Hepatocyte (in vitro differentiated cells): ENCODE measurements at regions not wholly inside any gene's neighbourhood (a gene's known extent, or its start where the extent isn't known, plus 50 kb on each side); places are given as distances from the start of the nearest gene placed in this dataset.
"Not testable (repeated sequence)": the region's sequence is repeated elsewhere in the genome, so short reads cannot be mapped to it uniquely, and the experiment has no call there.

ENCODE experiments used
- DNase-seq: peaks from one replicate; pipeline ENCODE4 v3.0.0-alpha.2; 2016; ENCODE audit warnings: low spot score
- H2AFZ ChIP-seq: fragments of 200-600 bp; sonication (generic); 2 replicates; pipeline ENCODE4 v1.6.0; 2016; ENCODE audit warnings: antibody characterized with exemption, mild to moderate bottlenecking
- H3K27ac ChIP-seq: fragments of 200-600 bp; sonication (generic); 2 replicates; pipeline ENCODE4 v1.5.1; 2016; ENCODE audit warnings: mild to moderate bottlenecking
- H3K27me3 ChIP-seq: fragments of 200-600 bp; sonication (generic); 2 replicates; pipeline ENCODE4 v1.6.1; 2016
- H3K36me3 ChIP-seq: fragments of 200-600 bp; sonication (generic); replicated peaks from 2 replicates; pipeline ENCODE4 v1.5.1; 2016; ENCODE audit warnings: low read depth; ENCODE audit not compliant: insufficient read depth
- H3K4me1 ChIP-seq: fragments of 200-600 bp; sonication (generic); 2 replicates; pipeline ENCODE4 v1.5.1; 2016; ENCODE audit warnings: mild to moderate bottlenecking, moderate library complexity; ENCODE audit not compliant: insufficient read depth
- H3K4me2 ChIP-seq: fragments of 200-600 bp; sonication (generic); 2 replicates; pipeline ENCODE4 v1.6.0; 2016
- H3K4me3 ChIP-seq: fragments of 200-600 bp; sonication (generic); 2 replicates; pipeline ENCODE4 v1.5.1; 2016; ENCODE audit warnings: mild to moderate bottlenecking
- H3K79me2 ChIP-seq: fragments of 200-600 bp; sonication (generic); 2 replicates; pipeline ENCODE4 v1.6.0; 2017; ENCODE audit warnings: mild to moderate bottlenecking
- H3K9me2 ChIP-seq: fragments of 200-600 bp; sonication (generic); replicated peaks from 2 replicates; pipeline ENCODE4 v1.6.0; 2017; ENCODE audit warnings: mild to moderate bottlenecking; ENCODE audit not compliant: insufficient read depth
- H3K9me3 ChIP-seq: fragments of 200-600 bp; sonication (generic); 2 replicates; pipeline ENCODE4 v1.5.1; 2016; ENCODE audit warnings: low read depth, mild to moderate bottlenecking
- H4K20me1 ChIP-seq: fragments of 200-600 bp; sonication (generic); 2 replicates; pipeline ENCODE4 v1.6.0; 2016; ENCODE audit warnings: mild to moderate bottlenecking; ENCODE audit not compliant: insufficient read depth, poor library complexity, severe bottlenecking
- CTCF ChIP-seq: fragments of 200-600 bp; sonication (generic); IDR thresholded peaks from 2 replicates; pipeline ENCODE4 v1.5.1; 2016; ENCODE audit warnings: antibody characterized with exemption, mild to moderate bottlenecking; ENCODE audit not compliant: poor library complexity
- EZH2 ChIP-seq: fragments of 200-600 bp; sonication (generic); IDR thresholded peaks from 2 replicates; pipeline ENCODE4 v1.6.1; 2016; ENCODE audit warnings: antibody characterized with exemption, mild to moderate bottlenecking, borderline replicate concordance
- EZH2phosphoT487 ChIP-seq: fragments of 200-600 bp; sonication (generic); IDR thresholded peaks from one replicate; pipeline ENCODE4 v1.6.1; 2018; ENCODE audit warnings: antibody characterized with exemption, mild to moderate bottlenecking, low read depth, moderate library complexity; ENCODE audit not compliant: unreplicated experiment, severe bottlenecking
- WGBS: methylation state at CpG from one replicate; pipeline ENCODE4 v1.1.6; 2016; ENCODE audit warnings: low lambda C conversion rate; ENCODE audit errors: missing lambda C conversion rate; 5-methylcytosine and 5-hydroxymethylcytosine counted together

GRCh38 chr6:27825025-27825793 lies 87.0 kb downstream of the OR2B2 start:
- TF ChIP-seq EZH2: no peak
- TF ChIP-seq CTCF: no peak
- no peak for TF ChIP-seq EZH2phosphoT487
- H3K36me3 ChIP-seq: no peaks in the 10 kb centered on the region
- H3K4me1 ChIP-seq: peaks cover 8% of the 10 kb centered on the region
- H3K27me3 ChIP-seq: no peaks in the 10 kb centered on the region
- no peaks in the 10 kb centered on the region for H3K9me3 ChIP-seq
- H3K79me2 ChIP-seq: peaks cover 33% of the 10 kb centered on the region
- H3K9me2 ChIP-seq: no peaks in the 10 kb centered on the region
- H3K27ac ChIP-seq: peak overlapping the region; percentile 98
- no peaks in the 10 kb centered on the region for H4K20me1 ChIP-seq
- H3K4me3 ChIP-seq: peak overlapping the region; percentile 98
- no peak for DNase-seq
- H3K4me2 ChIP-seq: peak overlapping the region; percentile 77
- WGBS: 12% methylated on average over 7 of the region's 7 CpGs
- no peak overlapping the region for H2AFZ ChIP-seq

GRCh38 chr6:27824211-27825024 lies 87.8 kb downstream of the OR2B2 start:
- WGBS: under 1% methylated on average over 35 of the region's 53 CpGs
- Histone ChIP-seq H3K79me2 (peaks cover 27% of the 10 kb centered on the region), H3K4me3 (peak overlapping the region; percentile 98), H3K27ac (peak overlapping the region; percentile 98), H3K4me2 (peak overlapping the region; percentile 77)
- not testable (repeated sequence) for H3K9me3 ChIP-seq, H3K36me3 ChIP-seq, H3K27me3 ChIP-seq, H2AFZ ChIP-seq, H4K20me1 ChIP-seq, H3K4me1 ChIP-seq, H3K9me2 ChIP-seq
- peak; percentile 26 for DNase-seq

- Histone ChIP-seq H3K4me3 (peak overlapping the region; percentile 43), H3K79me2 (peaks cover 20% of the 10 kb centered on the region), H3K27ac (peak overlapping the region; percentile 90), H2AFZ (peak overlapping the region; percentile 77), H3K4me2 (peak overlapping the region; percentile 68)
- peak; percentile 68 for DNase-seq
- H3K27me3 ChIP-seq, H3K9me2 ChIP-seq, H4K20me1 ChIP-seq, H3K36me3 ChIP-seq, H3K9me3 ChIP-seq, H3K4me1 ChIP-seq: not testable (repeated sequence)
- 3% methylated on average over 25 of the region's 31 CpGs for WGBS
Measured at GRCh38 chr6:27823714-27824210, 88.4 kb downstream of the OR2B2 start.

- H3K4me2 ChIP-seq: no peak overlapping the region
- DNase-seq: no peak
- no peak for TF ChIP-seq EZH2phosphoT487
- TF ChIP-seq EZH2: no peak
- no peak for TF ChIP-seq CTCF
- no peaks in the 10 kb centered on the region for H4K20me1 ChIP-seq
- peaks cover 17% of the 10 kb centered on the region for H3K79me2 ChIP-seq
- no peaks in the 10 kb centered on the region for H3K9me3 ChIP-seq
- H3K4me3 ChIP-seq: no peak overlapping the region
- no peaks in the 10 kb centered on the region for H3K27me3 ChIP-seq
- no peak overlapping the region for H3K27ac ChIP-seq
- no peaks in the 10 kb centered on the region for H3K9me2 ChIP-seq
- H2AFZ ChIP-seq: no peak overlapping the region
- H3K4me1 ChIP-seq: peaks cover 2% of the 10 kb centered on the region
- WGBS: 72% methylated on average over 3 of the region's 3 CpGs
- no peaks in the 10 kb centered on the region for H3K36me3 ChIP-seq
Measured at GRCh38 chr6:27816906-27817305, 95.3 kb downstream of the OR2B2 start.
